Liver (tissue), 8 donors: ENCODE measurements at regions not wholly inside any gene's neighbourhood (a gene's known extent, or its start where the extent isn't known, plus 50 kb on each side); places are given as distances from the start of the nearest gene placed in this dataset.

Source experiments
- DNase-seq: peaks from one replicate; pipeline ENCODE4 v3.0.0-alpha.2; 2017; ENCODE audit warnings: low spot score
- H3K27ac ChIP-seq, 2 donors: one replicate each; pipeline ENCODE4 v1.7.0; 2013; ENCODE audit warnings: inconsistent platforms in 2 of 2, low read length in 2 of 2, control low read depth in 1 of 2, low read depth in 1 of 2, mild to moderate bottlenecking in 1 of 2
- H3K27me3 ChIP-seq, 4 donors: one replicate each; pipeline versions ENCODE4 v1.6.1 to v1.7.0; 2013; ENCODE audit warnings: low read length in 3 of 4, inconsistent platforms in 1 of 4, mild to moderate bottlenecking in 1 of 4, moderate library complexity in 1 of 4; ENCODE audit not compliant: control insufficient read depth in 4 of 4, insufficient read depth in 4 of 4
- H3K36me3 ChIP-seq, 4 donors: one replicate each; pipeline versions ENCODE4 v1.6.1 to v1.7.0; 2013; ENCODE audit warnings: low read length in 3 of 4, mild to moderate bottlenecking in 3 of 4, low read depth in 1 of 4, moderate library complexity in 1 of 4; ENCODE audit not compliant: control insufficient read depth in 4 of 4, insufficient read depth in 3 of 4
- H3K4me1 ChIP-seq, 4 donors: one replicate each; pipeline versions ENCODE4 v1.6.1 to v1.7.0; 2013; ENCODE audit warnings: low read length in 3 of 4, mild to moderate bottlenecking in 3 of 4, moderate library complexity in 1 of 4; ENCODE audit not compliant: control insufficient read depth in 4 of 4, insufficient read depth in 4 of 4
- H3K4me3 ChIP-seq, 3 donors: one replicate each; pipeline versions ENCODE4 v1.6.1 to v1.7.0; 2013; ENCODE audit warnings: low read length in 3 of 3, control low read depth in 1 of 3, low read depth in 1 of 3, mild to moderate bottlenecking in 1 of 3
- H3K9ac ChIP-seq, 2 donors: one replicate each; pipeline ENCODE4 v1.7.0; 2013; ENCODE audit warnings: low read length in 2 of 2, mild to moderate bottlenecking in 2 of 2, moderate library complexity in 2 of 2, control low read depth in 1 of 2, low read depth in 1 of 2
- H3K9me3 ChIP-seq, 4 donors: one replicate each; pipeline versions ENCODE4 v1.6.1 to v1.7.0; 2013; ENCODE audit warnings: low read length in 3 of 4; ENCODE audit not compliant: control insufficient read depth in 4 of 4
- EGR1 ChIP-seq, 2 donors: IDR thresholded peaks; 2 replicates each; pipeline ENCODE4 v1.6.1; 2016 to 2018; ENCODE audit warnings: antibody characterized with exemption in 2 of 2, low read depth in 2 of 2
- FOXA1 ChIP-seq: IDR thresholded peaks from 2 replicates; pipeline ENCODE4 v1.6.1; 2016; ENCODE audit warnings: antibody characterized with exemption
- FOXA2 ChIP-seq: IDR thresholded peaks from 2 replicates; pipeline ENCODE4 v1.6.1; 2016; ENCODE audit warnings: antibody characterized with exemption
- GABPA ChIP-seq, 2 donors: IDR thresholded peaks in 1 of 2; conservative IDR thresholded peaks in 1 of 2; 2 replicates each; pipeline ENCODE4 v1.6.1; 2016; ENCODE audit warnings: antibody characterized with exemption in 2 of 2, mild to moderate bottlenecking in 1 of 2, moderate library complexity in 1 of 2
- HNF4A ChIP-seq, 2 donors: conservative IDR thresholded peaks; 2 replicates each; pipeline ENCODE4 v1.6.1; 2016; ENCODE audit warnings: antibody characterized with exemption in 2 of 2, mild to moderate bottlenecking in 2 of 2
- HNF4G ChIP-seq: IDR thresholded peaks from 2 replicates; pipeline ENCODE4 v1.6.1; 2016; ENCODE audit warnings: antibody characterized with exemption
- JUND ChIP-seq, 2 donors: IDR thresholded peaks; 2 replicates each; pipeline ENCODE4 v1.6.1; 2016; ENCODE audit warnings: antibody characterized with exemption in 2 of 2
- NR2F2 ChIP-seq: IDR thresholded peaks from 2 replicates; pipeline ENCODE4 v1.6.1; 2016; ENCODE audit warnings: antibody characterized with exemption
- RAD21 ChIP-seq, 2 donors: IDR thresholded peaks; 2 replicates each; pipeline ENCODE4 v1.6.1; 2016; ENCODE audit warnings: antibody characterized with exemption in 2 of 2, mild to moderate bottlenecking in 2 of 2
- SP1 ChIP-seq: IDR thresholded peaks from 2 replicates; pipeline ENCODE4 v1.6.1; 2018; ENCODE audit warnings: antibody characterized with exemption, mild to moderate bottlenecking
- TAF1 ChIP-seq: conservative IDR thresholded peaks from 2 replicates; pipeline ENCODE4 v1.6.1; 2016; ENCODE audit warnings: antibody characterized with exemption, mild to moderate bottlenecking
- YY1 ChIP-seq: IDR thresholded peaks from 2 replicates; pipeline ENCODE4 v1.6.1; 2016; ENCODE audit warnings: antibody characterized with exemption, mild to moderate bottlenecking
- WGBS: extraction: QIAGEN DNeasy Blood & Tissue Kit; methylation state at CpG from one replicate; pipeline ENCODE4 v1.1.7; 2013; 5-methylcytosine and 5-hydroxymethylcytosine counted together
- TF ChIP-seq, protein P1 (sequence below): IDR thresholded peaks from 2 replicates; pipeline ENCODE4 v1.6.1; 2016; ENCODE audit warnings: antibody characterized with exemption
- TF ChIP-seq, protein P2 (sequence below): IDR thresholded peaks from 2 replicates; pipeline ENCODE4 v1.6.1; 2016; ENCODE audit warnings: antibody characterized with exemption
- TF ChIP-seq, protein P3 (sequence below): IDR thresholded peaks from 2 replicates; pipeline ENCODE4 v1.6.1; 2016; ENCODE audit warnings: antibody characterized with exemption, mild to moderate bottlenecking
- TF ChIP-seq, protein P4 (sequence below): fragments of 150-350 bp; IDR thresholded peaks from 2 replicates; pipeline ENCODE4 v1.5.1; 2017; ENCODE audit warnings: improper control_type of control experiment, low read depth, low read length; ENCODE audit not compliant: missing input control
- donor health status: healthy.
- donor health status: healthy.
- donor health status: healthy.
- donor health status: healthy.
- donor health status: healthy.

GRCh38 chr6:14265049-14266021 lies 147.8 kb downstream of the CD83 start:
- H3K9ac ChIP-seq, result no peak overlapping the region
- no peaks in the 10 kb centered on the region for H3K27me3 ChIP-seq
- H3K36me3 ChIP-seq, result no peaks in the 10 kb centered on the region
- TF ChIP-seq, protein P1, sequence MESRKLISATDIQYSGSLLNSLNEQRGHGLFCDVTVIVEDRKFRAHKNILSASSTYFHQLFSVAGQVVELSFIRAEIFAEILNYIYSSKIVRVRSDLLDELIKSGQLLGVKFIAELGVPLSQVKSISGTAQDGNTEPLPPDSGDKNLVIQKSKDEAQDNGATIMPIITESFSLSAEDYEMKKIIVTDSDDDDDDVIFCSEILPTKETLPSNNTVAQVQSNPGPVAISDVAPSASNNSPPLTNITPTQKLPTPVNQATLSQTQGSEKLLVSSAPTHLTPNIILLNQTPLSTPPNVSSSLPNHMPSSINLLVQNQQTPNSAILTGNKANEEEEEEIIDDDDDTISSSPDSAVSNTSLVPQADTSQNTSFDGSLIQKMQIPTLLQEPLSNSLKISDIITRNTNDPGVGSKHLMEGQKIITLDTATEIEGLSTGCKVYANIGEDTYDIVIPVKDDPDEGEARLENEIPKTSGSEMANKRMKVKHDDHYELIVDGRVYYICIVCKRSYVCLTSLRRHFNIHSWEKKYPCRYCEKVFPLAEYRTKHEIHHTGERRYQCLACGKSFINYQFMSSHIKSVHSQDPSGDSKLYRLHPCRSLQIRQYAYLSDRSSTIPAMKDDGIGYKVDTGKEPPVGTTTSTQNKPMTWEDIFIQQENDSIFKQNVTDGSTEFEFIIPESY, result no peak
- TF ChIP-seq YY1 (no peak), EGR1 (IDR thresholded peaks at IDR 0.05; ENCODE audit: low read depth in 2 of 2) (no peak), FOXA2 (no peak), TAF1 (no peak), JUND (IDR thresholded peaks at IDR 0.05) (no peak), HNF4A (conservative IDR thresholded peaks at IDR 0.05) (no peak), FOXA1 (no peak), SP1 (no peak), HNF4G (no peak), NR2F2 (no peak), RAD21 (IDR thresholded peaks at IDR 0.05) (no peak), GABPA (IDR thresholded peaks at IDR 0.05 in 1 of 2, conservative IDR thresholded peaks at IDR 0.05 in 1 of 2) (no peak)
- TF ChIP-seq, protein P2, sequence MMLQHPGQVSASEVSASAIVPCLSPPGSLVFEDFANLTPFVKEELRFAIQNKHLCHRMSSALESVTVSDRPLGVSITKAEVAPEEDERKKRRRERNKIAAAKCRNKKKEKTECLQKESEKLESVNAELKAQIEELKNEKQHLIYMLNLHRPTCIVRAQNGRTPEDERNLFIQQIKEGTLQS, result no peak
- TF ChIP-seq, protein P3, sequence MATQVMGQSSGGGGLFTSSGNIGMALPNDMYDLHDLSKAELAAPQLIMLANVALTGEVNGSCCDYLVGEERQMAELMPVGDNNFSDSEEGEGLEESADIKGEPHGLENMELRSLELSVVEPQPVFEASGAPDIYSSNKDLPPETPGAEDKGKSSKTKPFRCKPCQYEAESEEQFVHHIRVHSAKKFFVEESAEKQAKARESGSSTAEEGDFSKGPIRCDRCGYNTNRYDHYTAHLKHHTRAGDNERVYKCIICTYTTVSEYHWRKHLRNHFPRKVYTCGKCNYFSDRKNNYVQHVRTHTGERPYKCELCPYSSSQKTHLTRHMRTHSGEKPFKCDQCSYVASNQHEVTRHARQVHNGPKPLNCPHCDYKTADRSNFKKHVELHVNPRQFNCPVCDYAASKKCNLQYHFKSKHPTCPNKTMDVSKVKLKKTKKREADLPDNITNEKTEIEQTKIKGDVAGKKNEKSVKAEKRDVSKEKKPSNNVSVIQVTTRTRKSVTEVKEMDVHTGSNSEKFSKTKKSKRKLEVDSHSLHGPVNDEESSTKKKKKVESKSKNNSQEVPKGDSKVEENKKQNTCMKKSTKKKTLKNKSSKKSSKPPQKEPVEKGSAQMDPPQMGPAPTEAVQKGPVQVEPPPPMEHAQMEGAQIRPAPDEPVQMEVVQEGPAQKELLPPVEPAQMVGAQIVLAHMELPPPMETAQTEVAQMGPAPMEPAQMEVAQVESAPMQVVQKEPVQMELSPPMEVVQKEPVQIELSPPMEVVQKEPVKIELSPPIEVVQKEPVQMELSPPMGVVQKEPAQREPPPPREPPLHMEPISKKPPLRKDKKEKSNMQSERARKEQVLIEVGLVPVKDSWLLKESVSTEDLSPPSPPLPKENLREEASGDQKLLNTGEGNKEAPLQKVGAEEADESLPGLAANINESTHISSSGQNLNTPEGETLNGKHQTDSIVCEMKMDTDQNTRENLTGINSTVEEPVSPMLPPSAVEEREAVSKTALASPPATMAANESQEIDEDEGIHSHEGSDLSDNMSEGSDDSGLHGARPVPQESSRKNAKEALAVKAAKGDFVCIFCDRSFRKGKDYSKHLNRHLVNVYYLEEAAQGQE, result no peak
- TF ChIP-seq, protein P4, sequence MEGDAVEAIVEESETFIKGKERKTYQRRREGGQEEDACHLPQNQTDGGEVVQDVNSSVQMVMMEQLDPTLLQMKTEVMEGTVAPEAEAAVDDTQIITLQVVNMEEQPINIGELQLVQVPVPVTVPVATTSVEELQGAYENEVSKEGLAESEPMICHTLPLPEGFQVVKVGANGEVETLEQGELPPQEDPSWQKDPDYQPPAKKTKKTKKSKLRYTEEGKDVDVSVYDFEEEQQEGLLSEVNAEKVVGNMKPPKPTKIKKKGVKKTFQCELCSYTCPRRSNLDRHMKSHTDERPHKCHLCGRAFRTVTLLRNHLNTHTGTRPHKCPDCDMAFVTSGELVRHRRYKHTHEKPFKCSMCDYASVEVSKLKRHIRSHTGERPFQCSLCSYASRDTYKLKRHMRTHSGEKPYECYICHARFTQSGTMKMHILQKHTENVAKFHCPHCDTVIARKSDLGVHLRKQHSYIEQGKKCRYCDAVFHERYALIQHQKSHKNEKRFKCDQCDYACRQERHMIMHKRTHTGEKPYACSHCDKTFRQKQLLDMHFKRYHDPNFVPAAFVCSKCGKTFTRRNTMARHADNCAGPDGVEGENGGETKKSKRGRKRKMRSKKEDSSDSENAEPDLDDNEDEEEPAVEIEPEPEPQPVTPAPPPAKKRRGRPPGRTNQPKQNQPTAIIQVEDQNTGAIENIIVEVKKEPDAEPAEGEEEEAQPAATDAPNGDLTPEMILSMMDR, result no peak
- no peak for DNase-seq
- H3K4me1 ChIP-seq, result no peaks in the 10 kb centered on the region
- 90% methylated on average over 5 of the region's 5 CpGs for WGBS
- no peak overlapping the region for H3K4me3 ChIP-seq
- no peak overlapping the region for H3K27ac ChIP-seq
- H3K9me3 ChIP-seq, result peaks cover 1 to 14% (median 8%) of the 10 kb centered on the region in 4 donors
